GM10248 (cell line): ENCODE measurements at regions not wholly inside any gene's neighbourhood (a gene's known extent, or its start where the extent isn't known, plus 50 kb on each side); places are given as distances from the start of the nearest gene placed in this dataset.

Source experiments
- CTCF ChIA-PET: fragments of 300-600 bp; sonication (Branson Sonifier 250); formaldehyde crosslinking; extraction: SDS; loops from one replicate; lab custom pipeline; 2021; ENCODE audit warnings: antibody characterized with exemption; lab: Yijun Ruan, JAX
- POLR2A ChIA-PET: fragments of 350-650 bp; sonication (Branson Sonifier 250); formaldehyde crosslinking; extraction: SDS; loops from one replicate; lab custom pipeline; 2020; ENCODE audit warnings: antibody characterized with exemption; lab: Yijun Ruan, JAX
- DNase-seq: peaks from one replicate; pipeline ENCODE4 v3.0.0; 2012; ENCODE audit errors: extremely low spot score
- CTCF ChIP-seq: IDR thresholded peaks from 2 replicates; pipeline ENCODE4 v1.5.1; 2012; ENCODE audit warnings: mild to moderate bottlenecking, low read depth; ENCODE audit errors: extremely low read depth, missing control alignments, control extremely low read depth

GRCh38 chr17:70344386-70345060 lies 175.2 kb downstream of the KCNJ2 start:
- TF ChIP-seq CTCF: no peak
- no peak for DNase-seq
- ChIA-PET POLR2A (interaction anchor here (0.6 kb wide), 1 partner anchor 58 kb away, joined by 5 read pairs; no protein-coding TSS in a partner anchor), CTCF (interaction anchor here (1.6 kb wide), 1 partner anchor 9 kb away, joined by 4 read pairs; no protein-coding TSS in a partner anchor)

- no peak for TF ChIP-seq CTCF
- CTCF ChIA-PET: interaction anchor here (1.6 kb wide), 1 partner anchor 10 kb away, joined by 4 read pairs; no protein-coding TSS in a partner anchor
- no peak for DNase-seq
- POLR2A ChIA-PET: interaction anchor here (0.6 kb wide), 1 partner anchor 57 kb away, joined by 5 read pairs; no protein-coding TSS in a partner anchor
Observed at GRCh38 chr17:70345061-70345460, 175.7 kb downstream of the KCNJ2 start.

- no peak for TF ChIP-seq CTCF
- no peak for DNase-seq
- POLR2A ChIA-PET: no interaction called here
- CTCF ChIA-PET: interaction anchor here (1.4 to 2.2 kb wide), 2 partner anchors 12 to 18 kb away, joined by 3 to 8 read pairs; no protein-coding TSS in a partner anchor
Observed at GRCh38 chr17:70352834-70353233, 183.5 kb downstream of the KCNJ2 start.

- ChIA-PET CTCF (interaction anchor here (0.6 to 2.2 kb wide), 3 partner anchors 12 to 130 kb away, joined by 3 to 8 read pairs (median 3); no protein-coding TSS in a partner anchor), POLR2A (no interaction called here)
- no peak for TF ChIP-seq CTCF
- no peak for DNase-seq
Observed at GRCh38 chr17:70353408-70354092, 184.2 kb downstream of the KCNJ2 start.

- CTCF ChIA-PET: no interaction called here
- no peak for DNase-seq
- TF ChIP-seq CTCF: no peak
- POLR2A ChIA-PET: no interaction called here
Observed at GRCh38 chr17:70355185-70355584, 185.9 kb downstream of the KCNJ2 start.

- POLR2A ChIA-PET: no interaction called here
- no peak for TF ChIP-seq CTCF
- CTCF ChIA-PET: no interaction called here
- no peak for DNase-seq
Observed at GRCh38 chr17:70357190-70357589, 187.9 kb downstream of the KCNJ2 start.
